Pancreas (tissue), 10 donors: ENCODE measurements at regions not wholly inside any gene's neighbourhood (a gene's known extent, or its start where the extent isn't known, plus 50 kb on each side); places are given as distances from the start of the nearest gene placed in this dataset.

Experiments
- ATAC-seq, 4 donors: fragments of 200-7000 bp; cut with Tn5 transposase; one replicate each; pipeline versions ENCODE4 v1.8.0 to v1.9.1; 2020; ENCODE audit warnings: mild to moderate bottlenecking in 4 of 4, moderate library complexity in 4 of 4
- DNase-seq, 6 donors: peaks; one replicate each; pipeline ENCODE4 v3.0.0-alpha.2; 2020
- FAIRE-seq: peaks from 2 replicates; lab custom pipeline; 2012; peaks lifted over from hg19 to GRCh38; lab: Jason Lieb, UNC
- H3K27ac ChIP-seq, 4 donors: fragments of 200-600 bp; sonication (generic); 1 replicate in 3 of 4; 2 replicates in 1 of 4; pipeline versions ENCODE4 v1.5.0 to v1.8.0; 2020
- H3K27me3 ChIP-seq, 4 donors: fragments of 200-600 bp; one replicate each; pipeline ENCODE4 v1.8.0; 2021
- H3K36me3 ChIP-seq, 3 donors: fragments of 200-600 bp; sonication (generic) in 1 of 3; one replicate each; pipeline versions ENCODE4 v1.5.0 to v1.8.0; 2020 to 2021
- H3K4me1 ChIP-seq, 3 donors: fragments of 200-600 bp; one replicate each; pipeline ENCODE4 v1.8.0; 2021
- H3K4me3 ChIP-seq, 4 donors: fragments of 200-600 bp; sonication (generic) in 2 of 4; one replicate each; pipeline versions ENCODE4 v1.5.0 to v1.8.0; 2020 to 2021
- H3K9me3 ChIP-seq, 4 donors: fragments of 200-600 bp; one replicate each; pipeline ENCODE4 v1.8.0; 2021
- CTCF ChIP-seq, 4 donors: fragments of 200-600 bp; sonication (generic) in 3 of 4; IDR thresholded peaks; one replicate each; pipeline versions ENCODE4 v1.5.0 to v1.8.0; 2021; ENCODE audit warnings: antibody characterized with exemption in 4 of 4
- WGBS, 2 donors: extraction: QIAGEN DNeasy Blood & Tissue Kit; methylation state at CpG; one replicate each; pipeline ENCODE4 v1.1.7; 2013; 5-methylcytosine and 5-hydroxymethylcytosine counted together
- intact Hi-C, 3 donors: fragments of 100-400 bp; cut with DNase I; formaldehyde crosslinking; loops; one replicate each; pipeline versions ENCODE4 v1.11.1 to v1.14.2; 2022
- donor health status: healthy with polysubstance abuse.
- donor health status: DM: no; HTN: no; CAD: no; lungs with moderate emphysema.
- donor health status: DM: no; HTN: no; CAD: no.
- donor health status: control.
- donor health status: control.
- donor health status: Bipolar disorder and iron deficiency.
- donor health status: DM: yes; HTN: yes; CAD: no.
- donor health status: DM: no; HTN: no; CAD: no.
- donor health status: DM: no; HTN: no; CAD: no.
- donor health status: DM: yes; HTN: yes; CAD: no.

- Histone ChIP-seq H3K27ac (no peak overlapping the region), H3K36me3 (no peaks in the 10 kb centered on the region), H3K9me3 (no peaks in the 10 kb centered on the region), H3K27me3 (no peaks in the 10 kb centered on the region), H3K4me1 (no peaks in the 10 kb centered on the region), H3K4me3 (no peak overlapping the region)
- no peak for ATAC-seq
- 48 to 58% methylated on average over 1 of the region's 1 CpG for WGBS, 2 donors
- no peak for DNase-seq
- no peak for TF ChIP-seq CTCF (IDR thresholded peaks at IDR 0.05)
- intact Hi-C loops = no loop called here
- FAIRE-seq = no peak
These were observed 177.3 kb downstream of the KLF12 start for GRCh38 chr13:73956795-73957408.

- TF ChIP-seq CTCF (IDR thresholded peaks at IDR 0.05) = no peak
- H3K27me3 ChIP-seq = no peaks in the 10 kb centered on the region
- intact Hi-C loops = no loop called here
- no peak for DNase-seq
- no peak for ATAC-seq
- no peaks in the 10 kb centered on the region for H3K36me3 ChIP-seq
- no peaks in the 10 kb centered on the region for H3K9me3 ChIP-seq
- no peak overlapping the region for H3K4me3 ChIP-seq
- 53 to 69% methylated on average over 2 of the region's 2 CpGs for WGBS, 2 donors
- H3K27ac ChIP-seq = no peak overlapping the region
- FAIRE-seq = no peak
- no peaks in the 10 kb centered on the region for H3K4me1 ChIP-seq
These were observed 178.2 kb downstream of the KLF12 start for GRCh38 chr13:73955977-73956500.

GRCh38 chr13:73954808-73955207, 179.4 kb downstream of the KLF12 start:
- ATAC-seq = no peak
- Histone ChIP-seq H3K9me3 (no peaks in the 10 kb centered on the region), H3K4me1 (no peaks in the 10 kb centered on the region), H3K4me3 (no peak overlapping the region), H3K27ac (no peak overlapping the region), H3K36me3 (no peaks in the 10 kb centered on the region), H3K27me3 (no peaks in the 10 kb centered on the region)
- WGBS, 2 donors = 95 to 100% methylated on average over 1 of the region's 1 CpG
- DNase-seq = no peak
- no peak for FAIRE-seq
- intact Hi-C loops = no loop called here
- no peak for TF ChIP-seq CTCF (IDR thresholded peaks at IDR 0.05)

- H3K4me3 ChIP-seq = no peak overlapping the region
- H3K27me3 ChIP-seq = no peaks in the 10 kb centered on the region
- H3K9me3 ChIP-seq = no peaks in the 10 kb centered on the region
- ATAC-seq = no peak
- no peak for DNase-seq
- intact Hi-C loops = no loop called here
- H3K27ac ChIP-seq = no peak overlapping the region
- FAIRE-seq = no peak
- no peaks in the 10 kb centered on the region for H3K36me3 ChIP-seq
- no peak for TF ChIP-seq CTCF (IDR thresholded peaks at IDR 0.05)
- 85 to 90% methylated on average over 4 of the region's 4 CpGs for WGBS, 2 donors
- no peaks in the 10 kb centered on the region for H3K4me1 ChIP-seq
These were observed 181.6 kb downstream of the KLF12 start for GRCh38 chr13:73952648-73953047.

- no peaks in the 10 kb centered on the region for H3K27me3 ChIP-seq
- 65 to 76% methylated on average over 1 of the region's 1 CpG for WGBS, 2 donors
- DNase-seq = no peak
- TF ChIP-seq CTCF (IDR thresholded peaks at IDR 0.05) = no peak
- H3K9me3 ChIP-seq = no peaks in the 10 kb centered on the region
- H3K4me3 ChIP-seq = no peak overlapping the region
- no peaks in the 10 kb centered on the region for H3K4me1 ChIP-seq
- ATAC-seq = no peak
- H3K27ac ChIP-seq = no peak overlapping the region
- FAIRE-seq = no peak
- no peaks in the 10 kb centered on the region for H3K36me3 ChIP-seq
- intact Hi-C loops = no loop called here
These were observed 185.2 kb downstream of the KLF12 start for GRCh38 chr13:73948848-73949529.
